ENCODE measurements at regions not wholly inside any gene's neighbourhood (a gene's known extent, or its start where the extent isn't known, plus 50 kb on each side); places are given as distances from the start of the nearest gene placed in this dataset.
"Not testable (repeated sequence)": the region's sequence is repeated elsewhere in the genome, so short reads cannot be mapped to it uniquely, and the experiment has no call there.

DNA sequence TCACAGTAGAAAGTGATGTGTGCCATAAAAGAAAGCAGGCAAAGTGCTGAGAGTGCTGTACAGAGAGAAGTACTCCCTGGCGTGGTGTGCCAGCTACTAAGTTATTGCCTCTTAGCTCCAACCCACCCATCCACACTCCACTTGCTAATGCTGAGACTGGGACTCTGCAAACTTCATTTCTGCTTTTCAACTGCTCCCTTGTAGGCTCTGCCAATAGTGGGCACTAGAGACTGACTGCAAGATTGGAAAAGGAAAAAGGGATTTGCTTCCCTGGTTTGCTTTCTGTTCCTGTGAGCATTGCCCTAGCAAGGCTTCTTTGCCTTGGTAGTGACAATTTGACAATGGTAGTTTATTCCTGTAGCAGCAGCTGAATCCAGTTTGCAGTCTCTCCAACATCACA is 56.5 kb upstream of the TMEM108 start:
- no peaks in the 10 kb centered on the region for H3K9me3 ChIP-seq (ENCODE audit: low read depth)
- no peaks in the 10 kb centered on the region for H3K36me3 ChIP-seq (replicated peaks; ENCODE audit: insufficient read depth, low read depth)
- no peaks in the 10 kb centered on the region for H3K4me1 ChIP-seq (ENCODE audit: insufficient read depth)
- H2AFZ ChIP-seq = no peak overlapping the region
- 89% methylated on average over 1 of the region's 1 CpG for WGBS (ENCODE audit: low lambda C conversion rate, missing lambda C conversion rate)
- H3K27me3 ChIP-seq = no peaks in the 10 kb centered on the region
- DNase-seq (ENCODE audit: low spot score) = no peak
- H4K20me1 ChIP-seq (ENCODE audit: insufficient read depth, poor library complexity, severe bottlenecking) = no peaks in the 10 kb centered on the region
- no peak overlapping the region for H3K4me3 ChIP-seq
- no peaks in the 10 kb centered on the region for H3K79me2 ChIP-seq
- no peaks in the 10 kb centered on the region for H3K9me2 ChIP-seq (replicated peaks; ENCODE audit: insufficient read depth)
- no peak overlapping the region for H3K4me2 ChIP-seq
- TF ChIP-seq EZH2phosphoT487 (IDR thresholded peaks at IDR 0.05; ENCODE audit: low read depth, severe bottlenecking, unreplicated experiment) = no peak
- no peak for TF ChIP-seq EZH2 (IDR thresholded peaks at IDR 0.05; ENCODE audit: borderline replicate concordance)
- TF ChIP-seq, protein P1, sequence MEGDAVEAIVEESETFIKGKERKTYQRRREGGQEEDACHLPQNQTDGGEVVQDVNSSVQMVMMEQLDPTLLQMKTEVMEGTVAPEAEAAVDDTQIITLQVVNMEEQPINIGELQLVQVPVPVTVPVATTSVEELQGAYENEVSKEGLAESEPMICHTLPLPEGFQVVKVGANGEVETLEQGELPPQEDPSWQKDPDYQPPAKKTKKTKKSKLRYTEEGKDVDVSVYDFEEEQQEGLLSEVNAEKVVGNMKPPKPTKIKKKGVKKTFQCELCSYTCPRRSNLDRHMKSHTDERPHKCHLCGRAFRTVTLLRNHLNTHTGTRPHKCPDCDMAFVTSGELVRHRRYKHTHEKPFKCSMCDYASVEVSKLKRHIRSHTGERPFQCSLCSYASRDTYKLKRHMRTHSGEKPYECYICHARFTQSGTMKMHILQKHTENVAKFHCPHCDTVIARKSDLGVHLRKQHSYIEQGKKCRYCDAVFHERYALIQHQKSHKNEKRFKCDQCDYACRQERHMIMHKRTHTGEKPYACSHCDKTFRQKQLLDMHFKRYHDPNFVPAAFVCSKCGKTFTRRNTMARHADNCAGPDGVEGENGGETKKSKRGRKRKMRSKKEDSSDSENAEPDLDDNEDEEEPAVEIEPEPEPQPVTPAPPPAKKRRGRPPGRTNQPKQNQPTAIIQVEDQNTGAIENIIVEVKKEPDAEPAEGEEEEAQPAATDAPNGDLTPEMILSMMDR (IDR thresholded peaks at IDR 0.05; ENCODE audit: poor library complexity) = no peak
- no peak overlapping the region for H3K27ac ChIP-seq

DNA sequence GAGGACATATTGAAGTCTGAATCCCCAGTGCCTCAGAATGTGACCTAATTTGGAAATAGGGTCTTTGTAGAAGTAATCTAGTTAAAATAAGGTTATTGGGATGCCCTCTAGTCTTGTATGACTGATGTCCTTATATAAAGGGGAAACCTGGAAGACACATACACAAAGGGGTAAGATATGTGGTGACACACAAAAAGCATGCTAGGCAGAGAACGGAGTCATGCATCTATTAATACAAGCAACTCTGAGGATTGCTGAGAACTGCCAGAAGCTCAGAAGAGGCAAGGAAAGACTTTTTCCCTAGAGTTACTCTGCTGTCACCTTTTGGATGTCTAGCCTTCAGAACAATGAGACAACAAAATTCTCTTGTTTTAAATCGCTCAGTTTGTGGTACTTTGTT is 58.1 kb upstream of the TMEM108 start:
- H2AFZ ChIP-seq = no peak overlapping the region
- no peaks in the 10 kb centered on the region for H3K4me1 ChIP-seq (ENCODE audit: insufficient read depth)
- DNase-seq (ENCODE audit: low spot score) = no peak
- WGBS (ENCODE audit: low lambda C conversion rate, missing lambda C conversion rate) = 93% methylated on average over 2 of the region's 2 CpGs
- H3K4me2 ChIP-seq = no peak overlapping the region
- H3K9me3 ChIP-seq (ENCODE audit: low read depth) = no peaks in the 10 kb centered on the region
- H3K79me2 ChIP-seq = no peaks in the 10 kb centered on the region
- H3K4me3 ChIP-seq = no peak overlapping the region
- no peaks in the 10 kb centered on the region for H4K20me1 ChIP-seq (ENCODE audit: insufficient read depth, poor library complexity, severe bottlenecking)
- H3K27me3 ChIP-seq = no peaks in the 10 kb centered on the region
- TF ChIP-seq, protein P1 (IDR thresholded peaks at IDR 0.05; ENCODE audit: poor library complexity) = no peak
- TF ChIP-seq EZH2 (IDR thresholded peaks at IDR 0.05; ENCODE audit: borderline replicate concordance) (no peak), EZH2phosphoT487 (IDR thresholded peaks at IDR 0.05; ENCODE audit: low read depth, severe bottlenecking, unreplicated experiment) (no peak)
- no peaks in the 10 kb centered on the region for H3K9me2 ChIP-seq (replicated peaks; ENCODE audit: insufficient read depth)
- no peaks in the 10 kb centered on the region for H3K36me3 ChIP-seq (replicated peaks; ENCODE audit: insufficient read depth, low read depth)
- H3K27ac ChIP-seq = no peak overlapping the region

DNA sequence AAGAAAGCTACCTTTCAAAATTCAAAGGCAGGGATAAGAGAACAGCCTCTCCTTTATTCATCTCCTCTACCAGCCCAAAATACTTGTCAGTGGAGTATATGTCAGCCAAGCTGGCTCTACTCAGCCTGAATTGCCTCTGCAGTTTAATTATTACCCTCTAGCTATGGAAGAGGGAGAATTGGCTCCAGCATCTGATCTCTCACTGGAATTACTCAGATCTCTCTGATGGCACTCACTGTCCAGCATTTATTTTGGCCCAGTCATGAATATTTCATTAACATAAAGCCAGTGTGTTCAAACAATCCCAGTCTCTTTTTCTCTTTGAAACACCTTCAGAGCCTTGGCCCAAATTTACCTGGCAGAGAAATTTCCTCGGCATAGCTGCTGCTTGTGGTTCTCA is 58.6 kb upstream of the TMEM108 start:
- WGBS (ENCODE audit: low lambda C conversion rate, missing lambda C conversion rate) = 81% methylated on average over 1 of the region's 1 CpG
- H3K9me2 ChIP-seq (replicated peaks; ENCODE audit: insufficient read depth) = no peaks in the 10 kb centered on the region
- no peak for DNase-seq (ENCODE audit: low spot score)
- TF ChIP-seq, protein P1 (IDR thresholded peaks at IDR 0.05; ENCODE audit: poor library complexity) = no peak
- TF ChIP-seq EZH2phosphoT487 (IDR thresholded peaks at IDR 0.05; ENCODE audit: low read depth, severe bottlenecking, unreplicated experiment) = no peak
- no peak for TF ChIP-seq EZH2 (IDR thresholded peaks at IDR 0.05; ENCODE audit: borderline replicate concordance)
- no peaks in the 10 kb centered on the region for H3K4me1 ChIP-seq (ENCODE audit: insufficient read depth)
- no peak overlapping the region for H3K27ac ChIP-seq
- no peak overlapping the region for H3K4me3 ChIP-seq
- H3K27me3 ChIP-seq = no peaks in the 10 kb centered on the region
- no peaks in the 10 kb centered on the region for H3K36me3 ChIP-seq (replicated peaks; ENCODE audit: insufficient read depth, low read depth)
- no peak overlapping the region for H2AFZ ChIP-seq
- H3K4me2 ChIP-seq = no peak overlapping the region
- no peaks in the 10 kb centered on the region for H4K20me1 ChIP-seq (ENCODE audit: insufficient read depth, poor library complexity, severe bottlenecking)
- H3K9me3 ChIP-seq (ENCODE audit: low read depth) = no peaks in the 10 kb centered on the region
- H3K79me2 ChIP-seq = no peaks in the 10 kb centered on the region

DNA sequence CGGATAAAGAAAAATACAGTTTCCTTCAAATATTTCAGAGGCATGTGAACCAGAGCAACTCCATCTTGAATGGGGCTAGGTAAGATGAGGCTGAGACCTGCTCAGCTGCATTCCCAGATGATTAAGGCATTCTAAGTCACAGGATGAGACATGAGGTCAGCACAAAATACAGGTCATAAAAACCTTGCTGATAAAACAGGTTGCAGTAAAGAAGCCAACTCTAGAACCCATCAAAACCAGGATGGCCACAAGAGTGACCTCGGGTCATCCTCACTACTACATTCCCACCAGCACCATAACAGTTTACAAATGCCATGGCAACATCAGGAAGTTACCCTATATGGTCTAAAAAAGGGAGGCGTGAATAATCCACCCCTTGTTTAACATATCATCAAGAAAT is 59.2 kb upstream of the TMEM108 start:
- not testable (repeated sequence) for H3K79me2 ChIP-seq; H3K4me1 ChIP-seq (ENCODE audit: insufficient read depth); H2AFZ ChIP-seq; H3K9me3 ChIP-seq (ENCODE audit: low read depth); H3K27ac ChIP-seq; H3K4me2 ChIP-seq; H4K20me1 ChIP-seq (ENCODE audit: insufficient read depth, poor library complexity, severe bottlenecking); H3K9me2 ChIP-seq (replicated peaks; ENCODE audit: insufficient read depth); H3K4me3 ChIP-seq; DNase-seq (ENCODE audit: low spot score); H3K36me3 ChIP-seq (replicated peaks; ENCODE audit: insufficient read depth, low read depth); H3K27me3 ChIP-seq
- 89% methylated on average over 3 of the region's 3 CpGs for WGBS (ENCODE audit: low lambda C conversion rate, missing lambda C conversion rate)

All from hepatocyte (in vitro differentiated cells).